ENCODE measurements at regions not wholly inside any gene's neighbourhood (a gene's known extent, or its start where the extent isn't known, plus 50 kb on each side); places are given as distances from the start of the nearest gene placed in this dataset.
A peak's percentile ranks its signal among the peaks of the same experiment; 100 is the strongest.

- DNase-seq (ENCODE audit: low read depth): no peak
Measured at GRCh38 chr2:203789618-203790017, 78.0 kb upstream of the CTLA4 start.

- DNase-seq (ENCODE audit: low read depth): no peak
Measured at GRCh38 chr2:203790134-203790852, 77.3 kb upstream of the CTLA4 start.

- no peak for DNase-seq (ENCODE audit: low read depth)
Measured at GRCh38 chr2:203796248-203797010, 71.1 kb upstream of the CTLA4 start.

GRCh38 chr2:203797276-203797675 is 70.3 kb upstream of the CTLA4 start:
- no peak for DNase-seq (ENCODE audit: low read depth)

GRCh38 chr2:203797712-203798111 is 69.9 kb upstream of the CTLA4 start:
- DNase-seq (ENCODE audit: low read depth): no peak

GRCh38 chr2:203798296-203799087 is 69.1 kb upstream of the CTLA4 start:
- DNase-seq (ENCODE audit: low read depth): no peak

- no peak for DNase-seq (ENCODE audit: low read depth)
Measured at GRCh38 chr2:203799908-203800307, 67.7 kb upstream of the CTLA4 start.

GRCh38 chr2:203800783-203801182 is 66.8 kb upstream of the CTLA4 start:
- no peak for DNase-seq (ENCODE audit: low read depth)

GRCh38 chr2:203802342-203803052 is 65.1 kb upstream of the CTLA4 start:
- no peak for DNase-seq (ENCODE audit: low read depth)

- no peak for DNase-seq (ENCODE audit: low read depth)
Measured at GRCh38 chr2:203803053-203803429, 64.5 kb upstream of the CTLA4 start.

- DNase-seq (ENCODE audit: low read depth): peak; percentile 99
Measured at GRCh38 chr2:203804070-203804469, 63.5 kb upstream of the CTLA4 start.

GRCh38 chr2:203804764-203805485 is 62.6 kb upstream of the CTLA4 start:
- DNase-seq (ENCODE audit: low read depth): no peak

GRCh38 chr2:203805486-203805838 is 62.1 kb upstream of the CTLA4 start:
- no peak for DNase-seq (ENCODE audit: low read depth)

- no peak for DNase-seq (ENCODE audit: low read depth)
Measured at GRCh38 chr2:203806761-203807160, 60.8 kb upstream of the CTLA4 start.

- DNase-seq (ENCODE audit: low read depth): peak; percentile 96
Measured at GRCh38 chr2:203808046-203808750, 59.4 kb upstream of the CTLA4 start.

- no peak for DNase-seq (ENCODE audit: low read depth)
Measured at GRCh38 chr2:203809084-203809521, 58.5 kb upstream of the CTLA4 start.

- DNase-seq (ENCODE audit: low read depth): no peak
Measured at GRCh38 chr2:203809991-203810510, 57.5 kb upstream of the CTLA4 start.

- DNase-seq (ENCODE audit: low read depth): peak; percentile 80
Measured at GRCh38 chr2:203811491-203812221, 55.9 kb upstream of the CTLA4 start.

GRCh38 chr2:203812294-203813221 is 55.0 kb upstream of the CTLA4 start:
- DNase-seq (ENCODE audit: low read depth): no peak
